ENCODE measurements at regions not wholly inside any gene's neighbourhood (a gene's known extent, or its start where the extent isn't known, plus 50 kb on each side); places are given as distances from the start of the nearest gene placed in this dataset.

GRCh38 chr3:166498446-166498845, 661.2 kb upstream of the BCHE start:
- no peaks in the 10 kb centered on the region for H3K9me3 ChIP-seq (ENCODE audit: low read length)
- no peak overlapping the region for H2AFZ ChIP-seq (ENCODE audit: low read depth, low read length)
- no peaks in the 10 kb centered on the region for H3K4me1 ChIP-seq (ENCODE audit: insufficient read depth, low read length)
- no peaks in the 10 kb centered on the region for H3K36me3 ChIP-seq (ENCODE audit: insufficient read depth, low read length)
- H3K27me3 ChIP-seq (ENCODE audit: insufficient read depth, low read length) = no peaks in the 10 kb centered on the region
- no peak overlapping the region for H3K4me3 ChIP-seq (ENCODE audit: low read length)

- H3K27me3 ChIP-seq (ENCODE audit: insufficient read depth, low read length) = no peaks in the 10 kb centered on the region
- H3K36me3 ChIP-seq (ENCODE audit: insufficient read depth, low read length) = no peaks in the 10 kb centered on the region
- H3K4me1 ChIP-seq (ENCODE audit: insufficient read depth, low read length) = no peaks in the 10 kb centered on the region
- no peak overlapping the region for H3K4me3 ChIP-seq (ENCODE audit: low read length)
- H3K9me3 ChIP-seq (ENCODE audit: low read length) = no peaks in the 10 kb centered on the region
- H2AFZ ChIP-seq (ENCODE audit: low read depth, low read length) = no peak overlapping the region
Observed at GRCh38 chr3:166489826-166490225, 652.6 kb upstream of the BCHE start.

- no peaks in the 10 kb centered on the region for H3K4me1 ChIP-seq (ENCODE audit: insufficient read depth, low read length)
- H3K4me3 ChIP-seq (ENCODE audit: low read length) = no peak overlapping the region
- no peaks in the 10 kb centered on the region for H3K27me3 ChIP-seq (ENCODE audit: insufficient read depth, low read length)
- H3K9me3 ChIP-seq (ENCODE audit: low read length) = no peaks in the 10 kb centered on the region
- H3K36me3 ChIP-seq (ENCODE audit: insufficient read depth, low read length) = no peaks in the 10 kb centered on the region
- H2AFZ ChIP-seq (ENCODE audit: low read depth, low read length) = no peak overlapping the region
Observed at GRCh38 chr3:166488977-166489672, 651.9 kb upstream of the BCHE start.

- Histone ChIP-seq H2AFZ (ENCODE audit: low read depth, low read length) (no peak overlapping the region), H3K4me3 (ENCODE audit: low read length) (no peak overlapping the region), H3K4me1 (ENCODE audit: insufficient read depth, low read length) (no peaks in the 10 kb centered on the region), H3K27me3 (ENCODE audit: insufficient read depth, low read length) (no peaks in the 10 kb centered on the region), H3K9me3 (ENCODE audit: low read length) (no peaks in the 10 kb centered on the region), H3K36me3 (ENCODE audit: insufficient read depth, low read length) (no peaks in the 10 kb centered on the region)
Observed at GRCh38 chr3:166484470-166484869, 647.2 kb upstream of the BCHE start.

- Histone ChIP-seq H3K4me1 (ENCODE audit: insufficient read depth, low read length) (no peaks in the 10 kb centered on the region), H3K27me3 (ENCODE audit: insufficient read depth, low read length) (no peaks in the 10 kb centered on the region), H3K4me3 (ENCODE audit: low read length) (no peak overlapping the region), H2AFZ (ENCODE audit: low read depth, low read length) (no peak overlapping the region), H3K36me3 (ENCODE audit: insufficient read depth, low read length) (no peaks in the 10 kb centered on the region), H3K9me3 (ENCODE audit: low read length) (no peaks in the 10 kb centered on the region)
Observed at GRCh38 chr3:166481340-166481739, 644.1 kb upstream of the BCHE start.

- H2AFZ ChIP-seq (ENCODE audit: low read depth, low read length) = no peak overlapping the region
- no peaks in the 10 kb centered on the region for H3K9me3 ChIP-seq (ENCODE audit: low read length)
- H3K4me3 ChIP-seq (ENCODE audit: low read length) = no peak overlapping the region
- H3K4me1 ChIP-seq (ENCODE audit: insufficient read depth, low read length) = no peaks in the 10 kb centered on the region
- H3K36me3 ChIP-seq (ENCODE audit: insufficient read depth, low read length) = no peaks in the 10 kb centered on the region
- H3K27me3 ChIP-seq (ENCODE audit: insufficient read depth, low read length) = no peaks in the 10 kb centered on the region
Observed at GRCh38 chr3:166478356-166478755, 641.1 kb upstream of the BCHE start.

GRCh38 chr3:166473501-166473900, 636.3 kb upstream of the BCHE start:
- H2AFZ ChIP-seq (ENCODE audit: low read depth, low read length) = no peak overlapping the region
- H3K4me3 ChIP-seq (ENCODE audit: low read length) = no peak overlapping the region
- no peaks in the 10 kb centered on the region for H3K9me3 ChIP-seq (ENCODE audit: low read length)
- no peaks in the 10 kb centered on the region for H3K36me3 ChIP-seq (ENCODE audit: insufficient read depth, low read length)
- H3K4me1 ChIP-seq (ENCODE audit: insufficient read depth, low read length) = no peaks in the 10 kb centered on the region
- no peaks in the 10 kb centered on the region for H3K27me3 ChIP-seq (ENCODE audit: insufficient read depth, low read length)

GRCh38 chr3:166472015-166472414, 634.8 kb upstream of the BCHE start:
- H3K4me1 ChIP-seq (ENCODE audit: insufficient read depth, low read length) = no peaks in the 10 kb centered on the region
- H3K4me3 ChIP-seq (ENCODE audit: low read length) = no peak overlapping the region
- no peaks in the 10 kb centered on the region for H3K9me3 ChIP-seq (ENCODE audit: low read length)
- H3K36me3 ChIP-seq (ENCODE audit: insufficient read depth, low read length) = no peaks in the 10 kb centered on the region
- no peaks in the 10 kb centered on the region for H3K27me3 ChIP-seq (ENCODE audit: insufficient read depth, low read length)
- H2AFZ ChIP-seq (ENCODE audit: low read depth, low read length) = no peak overlapping the region

- no peak overlapping the region for H2AFZ ChIP-seq (ENCODE audit: low read depth, low read length)
- H3K27me3 ChIP-seq (ENCODE audit: insufficient read depth, low read length) = no peaks in the 10 kb centered on the region
- no peak overlapping the region for H3K4me3 ChIP-seq (ENCODE audit: low read length)
- no peaks in the 10 kb centered on the region for H3K4me1 ChIP-seq (ENCODE audit: insufficient read depth, low read length)
- H3K9me3 ChIP-seq (ENCODE audit: low read length) = no peaks in the 10 kb centered on the region
- no peaks in the 10 kb centered on the region for H3K36me3 ChIP-seq (ENCODE audit: insufficient read depth, low read length)
Observed at GRCh38 chr3:166471074-166471767, 634.0 kb upstream of the BCHE start.

- H3K4me3 ChIP-seq (ENCODE audit: low read length) = no peak overlapping the region
- H3K36me3 ChIP-seq (ENCODE audit: insufficient read depth, low read length) = no peaks in the 10 kb centered on the region
- no peaks in the 10 kb centered on the region for H3K4me1 ChIP-seq (ENCODE audit: insufficient read depth, low read length)
- no peak overlapping the region for H2AFZ ChIP-seq (ENCODE audit: low read depth, low read length)
- H3K9me3 ChIP-seq (ENCODE audit: low read length) = no peaks in the 10 kb centered on the region
- H3K27me3 ChIP-seq (ENCODE audit: insufficient read depth, low read length) = no peaks in the 10 kb centered on the region
Observed at GRCh38 chr3:166462891-166463470, 625.8 kb upstream of the BCHE start.

- no peak overlapping the region for H3K4me3 ChIP-seq (ENCODE audit: low read length)
- H3K9me3 ChIP-seq (ENCODE audit: low read length) = no peaks in the 10 kb centered on the region
- no peaks in the 10 kb centered on the region for H3K36me3 ChIP-seq (ENCODE audit: insufficient read depth, low read length)
- H3K27me3 ChIP-seq (ENCODE audit: insufficient read depth, low read length) = no peaks in the 10 kb centered on the region
- H3K4me1 ChIP-seq (ENCODE audit: insufficient read depth, low read length) = no peaks in the 10 kb centered on the region
- no peak overlapping the region for H2AFZ ChIP-seq (ENCODE audit: low read depth, low read length)
Observed at GRCh38 chr3:166461626-166462025, 624.4 kb upstream of the BCHE start.

- Histone ChIP-seq H3K36me3 (ENCODE audit: insufficient read depth, low read length) (no peaks in the 10 kb centered on the region), H3K27me3 (ENCODE audit: insufficient read depth, low read length) (no peaks in the 10 kb centered on the region), H3K9me3 (ENCODE audit: low read length) (no peaks in the 10 kb centered on the region), H2AFZ (ENCODE audit: low read depth, low read length) (no peak overlapping the region), H3K4me3 (ENCODE audit: low read length) (no peak overlapping the region), H3K4me1 (ENCODE audit: insufficient read depth, low read length) (peaks cover 11% of the 10 kb centered on the region)
Observed at GRCh38 chr3:166457382-166457781, 620.2 kb upstream of the BCHE start.

- no peak overlapping the region for H2AFZ ChIP-seq (ENCODE audit: low read depth, low read length)
- no peaks in the 10 kb centered on the region for H3K27me3 ChIP-seq (ENCODE audit: insufficient read depth, low read length)
- no peaks in the 10 kb centered on the region for H3K9me3 ChIP-seq (ENCODE audit: low read length)
- no peak overlapping the region for H3K4me3 ChIP-seq (ENCODE audit: low read length)
- H3K4me1 ChIP-seq (ENCODE audit: insufficient read depth, low read length) = peaks cover 11% of the 10 kb centered on the region
- H3K36me3 ChIP-seq (ENCODE audit: insufficient read depth, low read length) = no peaks in the 10 kb centered on the region
Observed at GRCh38 chr3:166456286-166456685, 619.1 kb upstream of the BCHE start.
